Endothelial cell of umbilical vein (primary cell): ENCODE measurements at regions not wholly inside any gene's neighbourhood (a gene's known extent, or its start where the extent isn't known, plus 50 kb on each side); places are given as distances from the start of the nearest gene placed in this dataset.

ENCODE experiments used
- BruUV-seq: library from RNA; stranded (reverse); fragments of 400-500 nt; replicated peaks from 2 replicates; lab custom pipeline; 2021; lab: Mats Ljungman, UMichigan
- CTCF ChIA-PET: fragments of 300-600, 350-600 bp; sonication (Branson Sonifier 250); formaldehyde crosslinking; loops from one replicate; lab custom pipeline; 2021; ENCODE audit warnings: antibody characterized with exemption, inconsistent platforms; lab: Charles Lee
- POLR2A ChIA-PET: fragments of 300-600, 350-600 bp; sonication (Branson Sonifier 250); formaldehyde crosslinking; loops from one replicate; lab custom pipeline; 2021; ENCODE audit warnings: antibody characterized with exemption, inconsistent platforms; lab: Charles Lee
- DNase-seq: peaks from one replicate; pipeline ENCODE4 v3.0.0-alpha.2; 2011; ENCODE audit warnings: low read depth, low spot score
- FAIRE-seq: peaks from 2 replicates; lab custom pipeline; 2011; peaks lifted over from hg19 to GRCh38; lab: Jason Lieb, UNC
- H2AFZ ChIP-seq: 2 replicates; pipeline ENCODE4 v1.6.0; 2012; ENCODE audit warnings: low read depth, low read length, control low read depth, inconsistent platforms
- H3K27ac ChIP-seq: 2 replicates; pipeline ENCODE4 v1.5.1; 2011; ENCODE audit warnings: low read depth, mild to moderate bottlenecking, control low read depth, low read length, moderate library complexity; ENCODE audit not compliant: insufficient read depth
- H3K27me3 ChIP-seq, 2 experiments: 2 replicates each; pipeline versions ENCODE4 v1.6.0 to v1.6.1; 2011; ENCODE audit warnings: low read length in 2 of 2, mixed read lengths in 1 of 2; ENCODE audit not compliant: control insufficient read depth in 2 of 2, insufficient read depth in 2 of 2
- H3K36me3 ChIP-seq, 2 experiments: 2 replicates in 1 of 2; 3 replicates in 1 of 2; pipeline ENCODE4 v1.5.1; 2011; ENCODE audit warnings: low read length in 2 of 2, mild to moderate bottlenecking in 1 of 2, moderate library complexity in 1 of 2; ENCODE audit not compliant: control insufficient read depth in 2 of 2, insufficient read depth in 2 of 2; ENCODE audit errors: extremely low read depth in 1 of 2
- H3K4me1 ChIP-seq: 3 replicates; pipeline ENCODE4 v1.5.1; 2011; ENCODE audit warnings: mild to moderate bottlenecking, low read length; ENCODE audit not compliant: control insufficient read depth, insufficient read depth; ENCODE audit errors: extremely low read depth
- H3K4me2 ChIP-seq: 2 replicates; pipeline ENCODE4 v1.6.1; 2011; ENCODE audit warnings: low read length, control low read depth, mixed read lengths; ENCODE audit not compliant: insufficient read depth
- H3K4me3 ChIP-seq, 3 experiments: fragments of 200-600 bp in 1 of 3; sonication (generic), shearing (Covaris generic) in 1 of 3; replicated peaks in 1 of 3; 2 replicates each; pipeline ENCODE4 v1.5.1; 2011 to 2016; ENCODE audit warnings: control low read depth in 3 of 3, low read length in 3 of 3, mild to moderate bottlenecking in 2 of 3, inconsistent platforms in 1 of 3, low read depth in 1 of 3, moderate library complexity in 1 of 3; ENCODE audit not compliant: insufficient read depth in 1 of 3
- H3K79me2 ChIP-seq: 2 replicates; pipeline ENCODE4 v1.6.0; 2012; ENCODE audit warnings: low read length, inconsistent platforms; ENCODE audit not compliant: control insufficient read depth, insufficient read depth
- H3K9ac ChIP-seq: replicated peaks from 2 replicates; pipeline ENCODE3; 2011; ENCODE audit warnings: low read length, control low read depth; ENCODE audit not compliant: insufficient read depth; ENCODE audit errors: extremely low read depth
- H3K9me1 ChIP-seq: replicated peaks from 3 replicates; pipeline ENCODE4 v1.6.0; 2011; ENCODE audit warnings: mild to moderate bottlenecking, low read length; ENCODE audit not compliant: control insufficient read depth, insufficient read depth; ENCODE audit errors: extremely low read depth
- H3K9me3 ChIP-seq: replicated peaks from 2 replicates; pipeline ENCODE4 v1.5.1; 2012; ENCODE audit warnings: low read length, inconsistent platforms; ENCODE audit not compliant: control insufficient read depth, insufficient read depth
- H4K20me1 ChIP-seq: replicated peaks from 2 replicates; pipeline ENCODE3; 2011; ENCODE audit warnings: mild to moderate bottlenecking, low read length; ENCODE audit not compliant: control insufficient read depth, insufficient read depth; ENCODE audit errors: extremely low read depth
- CTCF ChIP-seq, 2 donors: IDR thresholded peaks; 1 replicate in 1 of 2; 2 replicates in 1 of 2; pipeline ENCODE4 v1.5.1; 2011; ENCODE audit warnings: low read length in 2 of 2, mild to moderate bottlenecking in 2 of 2, moderate library complexity in 2 of 2, control low read depth in 1 of 2, inconsistent platforms in 1 of 2, low read depth in 1 of 2; ENCODE audit not compliant: insufficient read depth in 1 of 2; ENCODE audit errors: extremely low read depth in 1 of 2
- EZH2 ChIP-seq: IDR thresholded peaks from 2 replicates; pipeline ENCODE4 v1.6.1; 2012; ENCODE audit warnings: borderline replicate concordance, low read depth, mild to moderate bottlenecking, moderate library complexity, low read length, inconsistent platforms; ENCODE audit not compliant: severe bottlenecking
- FOS ChIP-seq: IDR thresholded peaks from 2 replicates; pipeline ENCODE4 v1.6.1; 2011; ENCODE audit warnings: mild to moderate bottlenecking, low read length, moderate library complexity, borderline replicate concordance; ENCODE audit not compliant: insufficient read depth
- GATA2 ChIP-seq: IDR thresholded peaks from 2 replicates; pipeline ENCODE4 v1.7.0; 2011; ENCODE audit warnings: low read depth, mild to moderate bottlenecking, moderate library complexity, mixed read lengths, low read length; ENCODE audit not compliant: insufficient read length, insufficient read depth
- JUN ChIP-seq: IDR thresholded peaks from 2 replicates; pipeline ENCODE4 v1.6.1; 2011; ENCODE audit warnings: borderline replicate concordance, low read depth; ENCODE audit not compliant: insufficient read length, insufficient read depth
- MAX ChIP-seq: IDR thresholded peaks from 2 replicates; pipeline ENCODE4 v1.6.1; 2011; ENCODE audit not compliant: insufficient read depth, insufficient read length
- MYC ChIP-seq: IDR thresholded peaks from one replicate; pipeline ENCODE4 v1.6.1; 2011; ENCODE audit warnings: mild to moderate bottlenecking, low read depth, low read length
- POLR2A ChIP-seq: IDR thresholded peaks from 2 replicates; pipeline ENCODE4 v1.6.1; 2012; ENCODE audit warnings: low read depth, mild to moderate bottlenecking, control low read depth, low read length
- POLR2AphosphoS5 ChIP-seq: IDR thresholded peaks from 2 replicates; pipeline ENCODE4 v1.6.1; 2012; ENCODE audit warnings: low read depth, mild to moderate bottlenecking, control low read depth, low read length, moderate library complexity; ENCODE audit not compliant: insufficient read depth
- dilution Hi-C: fragments of 300-500 bp; cut with MboI; formaldehyde crosslinking; loops from one replicate; pipeline ENCODE4 v1.15.0; 2019; ENCODE audit warnings: low sequenced_read_pairs; ENCODE audit not compliant: extremely low pct_ligation_motif_present
- intact Hi-C: fragments of 100-400 bp; cut with micrococcal nuclease; formaldehyde crosslinking; loops from one replicate; pipeline ENCODE4 v1.10.0; 2022

- no peaks in the 10 kb centered on the region for H4K20me1 ChIP-seq
- dilution Hi-C loops, result no loop called here
- peak overlapping the region; percentile 67 for H3K27ac ChIP-seq
- peak overlapping the region; percentile 29 for H3K9ac ChIP-seq
- DNase-seq, result peak; percentile 27
- TF ChIP-seq MAX (no peak), POLR2A (no peak), POLR2AphosphoS5 (no peak), MYC (no peak), CTCF (IDR thresholded peaks at IDR 0.05; ENCODE audit: extremely low read depth in 1 of 2, insufficient read depth in 1 of 2, low read depth in 1 of 2, low read length in 2 of 2) (no peak), GATA2 (no peak), EZH2 (no peak), JUN (no peak), FOS (no peak)
- intact Hi-C loops, result loop anchor here (1.0 to 5.0 kb wide), 2 partner anchors 220 to 416 kb away; partner anchors contain the start of genes ACSL4 and NXT2
- FAIRE-seq, result peak; percentile 21
- ChIA-PET CTCF (interaction anchor here (1.0 to 3.0 kb wide), 5 partner anchors 19 to 193 kb away, joined by 3 to 9 read pairs (median 4); no protein-coding TSS in a partner anchor), POLR2A (no interaction called here)
- no peak overlapping the region for H3K4me3 ChIP-seq
- peak overlapping the region; percentile 18 for H3K4me2 ChIP-seq
- no peaks in the 10 kb centered on the region for H3K9me1 ChIP-seq
- H2AFZ ChIP-seq, result peak overlapping the region; percentile 51
- no peaks in the 10 kb centered on the region for H3K27me3 ChIP-seq
- no peaks in the 10 kb centered on the region for H3K79me2 ChIP-seq
- no TSS peak for BruUV-seq
- peaks cover 23% of the 10 kb centered on the region for H3K4me1 ChIP-seq
- no peaks in the 10 kb centered on the region for H3K9me3 ChIP-seq
- no peaks in the 10 kb centered on the region for H3K36me3 ChIP-seq
These were observed 49.7 kb upstream of the TMEM164 start for GRCh38 chrX:109952985-109953905.
